ENCODE measurements at regions not wholly inside any gene's neighbourhood (a gene's known extent, or its start where the extent isn't known, plus 50 kb on each side); places are given as distances from the start of the nearest gene placed in this dataset.
"Not testable (repeated sequence)": the region's sequence is repeated elsewhere in the genome, so short reads cannot be mapped to it uniquely, and the experiment has no call there.

DNA sequence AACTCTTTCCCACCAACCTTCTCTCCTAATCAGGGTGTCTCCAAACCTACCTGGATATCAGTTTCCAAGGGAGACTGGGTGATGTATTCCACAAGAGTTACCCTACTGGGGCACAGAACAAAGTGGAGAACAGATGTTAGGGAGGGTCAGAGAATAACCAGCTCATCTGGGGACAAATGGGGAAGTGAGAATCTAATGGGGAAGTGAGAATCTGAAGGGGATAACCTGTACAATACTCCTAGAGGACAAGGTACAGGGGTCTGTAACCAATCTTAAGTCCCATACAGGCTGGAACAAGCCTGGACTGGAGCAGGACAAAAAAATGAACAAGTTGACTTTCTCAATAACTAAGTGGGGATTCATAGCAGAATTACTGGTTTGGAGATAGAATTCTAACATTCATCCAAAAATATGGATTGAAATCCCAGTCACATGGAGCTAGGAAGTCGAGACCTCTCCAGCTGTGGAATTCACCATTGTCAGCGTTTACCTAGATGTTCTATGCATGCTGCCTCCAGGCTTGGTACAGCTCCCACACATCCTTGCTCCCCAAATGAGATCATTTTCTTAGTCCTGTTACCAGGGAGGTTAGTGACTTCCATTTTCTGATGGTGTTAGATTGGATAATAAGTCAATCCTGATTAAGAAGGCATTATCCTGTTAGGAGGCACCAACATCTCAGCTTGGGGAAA is 214.8 kb upstream of the MOCS1 start:
- TF ChIP-seq, protein P1, sequence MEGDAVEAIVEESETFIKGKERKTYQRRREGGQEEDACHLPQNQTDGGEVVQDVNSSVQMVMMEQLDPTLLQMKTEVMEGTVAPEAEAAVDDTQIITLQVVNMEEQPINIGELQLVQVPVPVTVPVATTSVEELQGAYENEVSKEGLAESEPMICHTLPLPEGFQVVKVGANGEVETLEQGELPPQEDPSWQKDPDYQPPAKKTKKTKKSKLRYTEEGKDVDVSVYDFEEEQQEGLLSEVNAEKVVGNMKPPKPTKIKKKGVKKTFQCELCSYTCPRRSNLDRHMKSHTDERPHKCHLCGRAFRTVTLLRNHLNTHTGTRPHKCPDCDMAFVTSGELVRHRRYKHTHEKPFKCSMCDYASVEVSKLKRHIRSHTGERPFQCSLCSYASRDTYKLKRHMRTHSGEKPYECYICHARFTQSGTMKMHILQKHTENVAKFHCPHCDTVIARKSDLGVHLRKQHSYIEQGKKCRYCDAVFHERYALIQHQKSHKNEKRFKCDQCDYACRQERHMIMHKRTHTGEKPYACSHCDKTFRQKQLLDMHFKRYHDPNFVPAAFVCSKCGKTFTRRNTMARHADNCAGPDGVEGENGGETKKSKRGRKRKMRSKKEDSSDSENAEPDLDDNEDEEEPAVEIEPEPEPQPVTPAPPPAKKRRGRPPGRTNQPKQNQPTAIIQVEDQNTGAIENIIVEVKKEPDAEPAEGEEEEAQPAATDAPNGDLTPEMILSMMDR (IDR thresholded peaks at IDR 0.05; ENCODE audit: low read depth, low read length, missing control alignments) = no peak
- H3K4me3 ChIP-seq (replicated peaks; ENCODE audit: low read depth, low read length) = no peak overlapping the region
- no peak for DNase-seq (ENCODE audit: extremely low read depth, low read depth)

DNA sequence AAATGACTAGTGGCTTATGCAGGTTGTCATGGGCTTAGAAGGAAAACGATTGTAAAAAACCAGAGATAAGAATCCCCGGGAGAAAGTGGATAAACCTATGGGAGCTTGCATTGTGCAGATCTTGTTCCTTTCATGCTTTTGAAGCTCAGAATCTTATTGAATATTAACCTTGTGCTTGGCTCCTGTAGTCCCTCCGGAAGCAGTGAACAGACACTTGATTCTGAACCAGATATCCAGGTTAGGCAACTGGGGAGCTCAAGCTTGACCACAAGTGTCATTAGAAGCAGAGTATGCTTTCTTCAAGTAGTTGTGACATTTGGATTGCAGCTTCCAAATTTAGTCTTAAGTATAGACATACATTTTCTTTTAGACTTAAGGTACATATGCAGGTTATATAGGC is 212.6 kb upstream of the MOCS1 start:
- TF ChIP-seq, protein P1 (IDR thresholded peaks at IDR 0.05; ENCODE audit: low read depth, low read length, missing control alignments) = no peak
- H3K4me3 ChIP-seq (replicated peaks; ENCODE audit: low read depth, low read length) = no peak overlapping the region

DNA sequence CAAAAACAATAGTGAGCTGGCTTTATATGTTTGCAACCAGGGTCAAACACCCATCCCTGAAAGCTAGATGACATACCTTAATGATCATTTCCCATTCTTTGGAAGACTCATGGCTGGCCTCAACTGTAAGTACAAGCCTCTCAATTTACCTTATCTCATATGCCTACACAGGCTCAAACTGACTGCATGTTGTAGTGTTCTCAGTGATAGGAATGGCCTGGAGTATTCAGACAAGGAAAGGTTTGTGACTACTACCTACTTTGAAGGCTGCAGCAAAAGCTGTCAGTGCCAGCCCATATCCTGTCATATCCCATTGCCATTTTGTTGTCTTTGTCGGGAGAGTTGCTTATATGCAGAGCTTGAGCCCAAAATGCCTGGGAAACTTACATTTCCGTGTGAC is 205.2 kb upstream of the MOCS1 start:
- DNase-seq (ENCODE audit: extremely low read depth, low read depth) = no peak
- TF ChIP-seq, protein P1 (IDR thresholded peaks at IDR 0.05; ENCODE audit: low read depth, low read length, missing control alignments) = no peak
- H3K4me3 ChIP-seq (replicated peaks; ENCODE audit: low read depth, low read length) = no peak overlapping the region

More for the DNA sequence above, 212.6 kb upstream of the MOCS1 start:
- no peak for DNase-seq (ENCODE audit: extremely low read depth, low read depth)

DNA sequence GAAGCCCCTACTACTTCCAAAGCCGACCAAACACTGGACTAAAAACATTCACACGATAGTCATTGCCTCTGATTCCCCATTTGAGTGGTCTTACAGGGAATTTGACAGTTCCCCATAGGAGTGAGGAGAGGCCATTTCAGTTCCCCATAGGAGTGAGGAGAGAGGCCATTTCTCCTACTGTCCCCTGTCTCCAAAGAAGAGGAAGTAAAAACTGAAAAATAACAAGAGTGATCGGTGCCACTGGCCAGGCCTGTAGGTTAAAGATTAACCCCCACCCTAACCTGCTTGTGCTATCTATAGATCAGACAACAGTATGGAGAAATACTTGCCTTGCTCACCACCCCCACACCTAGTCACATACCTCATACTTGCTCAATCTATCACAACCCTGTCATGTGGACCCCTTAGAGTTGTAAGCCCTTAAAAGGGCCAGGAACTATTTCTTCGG is 204.0 kb upstream of the MOCS1 start:
- TF ChIP-seq, protein P1 (IDR thresholded peaks at IDR 0.05; ENCODE audit: low read depth, low read length, missing control alignments) = no peak
- no peak overlapping the region for H3K4me3 ChIP-seq (replicated peaks; ENCODE audit: low read depth, low read length)
- DNase-seq (ENCODE audit: extremely low read depth, low read depth) = no peak

DNA sequence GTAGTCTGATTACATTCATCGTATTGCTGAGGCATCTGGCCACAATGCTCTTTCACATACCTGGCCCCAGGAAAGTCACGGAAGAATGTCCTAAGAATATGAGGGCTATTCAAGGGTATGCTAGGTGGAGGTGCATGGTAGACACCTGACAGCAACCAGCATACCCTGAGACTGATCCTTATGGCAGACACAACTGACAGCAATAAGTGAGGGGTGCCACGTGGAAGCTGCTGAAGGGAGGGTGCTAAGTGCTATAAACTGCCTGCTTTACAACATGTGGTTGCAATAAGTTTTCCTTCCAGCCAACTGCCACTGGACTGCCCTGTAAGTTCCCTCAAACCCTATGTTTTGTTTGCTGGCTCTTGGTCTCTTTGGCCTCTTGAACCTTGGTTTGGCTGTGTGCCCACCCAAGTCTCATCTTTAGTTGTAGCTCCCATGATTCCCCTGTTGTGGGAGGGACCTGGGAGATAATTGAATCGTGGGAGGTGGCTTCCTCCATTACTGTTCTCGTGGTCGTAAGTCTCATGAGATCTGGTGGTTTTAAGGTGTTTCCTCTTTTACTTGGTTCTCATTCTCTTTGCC is 201.3 kb upstream of the MOCS1 start:
- no peak overlapping the region for H3K4me3 ChIP-seq (replicated peaks; ENCODE audit: low read depth, low read length)
- TF ChIP-seq, protein P1 (IDR thresholded peaks at IDR 0.05; ENCODE audit: low read depth, low read length, missing control alignments) = no peak
- DNase-seq (ENCODE audit: extremely low read depth, low read depth) = no peak

DNA sequence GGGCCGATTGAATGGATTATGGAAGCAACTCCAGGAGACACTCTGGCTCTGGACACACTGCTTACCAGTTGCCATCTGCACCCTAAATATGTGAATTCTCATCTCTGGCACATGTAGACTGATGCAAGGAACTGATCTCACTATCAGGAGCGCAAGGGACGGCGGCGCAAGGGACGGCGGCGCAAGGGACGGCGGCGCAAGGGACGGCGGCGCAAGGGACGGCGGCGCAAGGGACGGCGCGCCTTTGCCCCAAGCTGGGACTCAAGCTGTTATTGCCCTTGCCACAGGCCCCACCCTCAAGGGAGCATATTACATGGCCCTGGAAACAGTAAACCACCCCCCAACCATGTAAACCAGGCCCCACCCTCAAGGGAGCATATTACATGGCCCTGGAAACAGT is 199.7 kb upstream of the MOCS1 start:
- H3K4me3 ChIP-seq (replicated peaks; ENCODE audit: low read depth, low read length); DNase-seq (ENCODE audit: extremely low read depth, low read depth): not testable (repeated sequence)

DNA sequence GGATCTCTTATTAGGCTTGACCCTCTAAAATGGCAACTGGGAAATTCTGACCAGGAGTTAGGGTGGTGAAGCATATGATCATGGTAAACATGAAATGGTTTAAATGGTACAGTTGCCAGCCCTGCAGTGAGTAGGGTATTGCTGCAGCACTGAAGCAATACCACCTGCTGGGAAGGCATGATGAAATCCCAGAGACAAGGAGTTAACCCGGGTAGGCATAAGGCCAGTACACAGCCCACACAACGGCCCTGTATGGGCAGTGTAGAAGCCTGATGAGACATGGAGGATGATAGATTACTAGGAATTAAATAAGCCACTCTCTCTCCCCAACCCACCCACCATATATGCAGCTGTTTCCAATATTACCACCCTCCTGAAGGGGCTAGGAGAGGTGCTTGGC is 197.4 kb upstream of the MOCS1 start:
- TF ChIP-seq, protein P1 (IDR thresholded peaks at IDR 0.05; ENCODE audit: low read depth, low read length, missing control alignments) = no peak
- H3K4me3 ChIP-seq (replicated peaks; ENCODE audit: low read depth, low read length) = no peak overlapping the region
- DNase-seq (ENCODE audit: extremely low read depth, low read depth) = no peak

Measured in HFF-Myc (cell line).